ENCODE measurements at regions not wholly inside any gene's neighbourhood (a gene's known extent, or its start where the extent isn't known, plus 50 kb on each side); places are given as distances from the start of the nearest gene placed in this dataset.
"Not testable (repeated sequence)": the region's sequence is repeated elsewhere in the genome, so short reads cannot be mapped to it uniquely, and the experiment has no call there.

DNA sequence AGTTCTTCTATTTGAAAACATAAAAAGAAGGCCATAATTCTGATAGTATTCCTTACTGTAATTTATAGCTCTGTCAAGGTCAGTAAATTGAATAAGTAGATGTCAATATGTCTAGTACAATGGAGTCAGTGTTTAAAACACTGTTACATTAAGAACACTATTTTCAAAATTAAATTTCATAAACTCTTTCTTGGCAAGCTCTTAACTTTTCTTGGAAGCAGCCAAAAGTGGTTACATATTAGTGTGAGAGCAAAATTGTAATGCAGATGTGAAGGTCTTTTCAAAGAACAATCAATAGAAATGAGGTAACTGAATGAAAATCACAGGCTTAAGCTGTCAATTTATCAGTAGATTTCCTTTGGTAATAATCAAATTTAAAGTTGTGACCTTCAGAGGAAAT is 722.4 kb upstream of the NOVA1 start:
- TF ChIP-seq CTCF (IDR thresholded peaks at IDR 0.05; ENCODE audit: insufficient read depth, low read depth, low read length, missing control alignments) = no peak
- DNase-seq (ENCODE audit: low read depth) = no peak
- no peak overlapping the region for H3K4me3 ChIP-seq (ENCODE audit: low read length)

DNA sequence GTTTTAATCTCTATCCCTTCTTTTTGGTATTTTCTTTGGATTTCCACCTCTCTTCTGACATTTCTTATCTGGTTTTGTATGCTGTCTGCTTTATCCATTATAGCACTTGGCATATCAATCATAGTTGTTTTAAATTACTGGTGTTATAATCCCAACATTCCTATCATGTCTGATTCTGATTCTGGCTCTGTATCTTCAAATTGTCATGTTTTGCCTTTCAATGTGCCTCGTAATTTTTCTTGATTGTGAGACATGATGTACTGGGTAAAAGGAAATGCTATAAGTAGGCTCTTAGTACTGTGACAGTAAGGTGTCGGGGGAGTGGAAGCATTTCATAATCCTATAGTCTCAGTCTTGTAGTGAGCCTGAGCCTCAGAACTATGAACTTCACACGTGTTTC is 729.3 kb upstream of the NOVA1 start:
- TF ChIP-seq CTCF (IDR thresholded peaks at IDR 0.05; ENCODE audit: insufficient read depth, low read depth, low read length, missing control alignments) = no peak
- H3K4me3 ChIP-seq (ENCODE audit: low read length) = no peak overlapping the region
- DNase-seq (ENCODE audit: low read depth) = no peak

DNA sequence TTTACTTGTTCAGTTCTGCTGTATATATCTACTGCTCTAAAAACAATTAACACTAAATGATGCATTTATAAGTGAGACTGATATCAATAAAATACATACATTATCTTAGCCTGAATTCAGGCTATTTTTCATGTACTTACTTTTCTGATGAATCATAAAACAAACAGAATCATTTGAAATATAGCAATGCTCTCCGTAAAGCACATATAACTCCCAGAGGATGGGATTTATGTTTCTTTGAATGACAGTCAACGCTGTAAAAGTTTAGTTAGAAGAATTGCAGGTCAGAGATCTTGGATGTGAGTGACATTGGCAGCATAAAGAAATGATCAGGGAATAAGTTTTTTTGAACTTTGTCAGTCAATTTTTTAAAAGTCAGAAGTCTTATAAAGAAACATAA is 740.2 kb upstream of the NOVA1 start:
- TF ChIP-seq CTCF (IDR thresholded peaks at IDR 0.05; ENCODE audit: insufficient read depth, low read depth, low read length, missing control alignments) = no peak
- no peak overlapping the region for H3K4me3 ChIP-seq (ENCODE audit: low read length)
- DNase-seq (ENCODE audit: low read depth) = no peak

DNA sequence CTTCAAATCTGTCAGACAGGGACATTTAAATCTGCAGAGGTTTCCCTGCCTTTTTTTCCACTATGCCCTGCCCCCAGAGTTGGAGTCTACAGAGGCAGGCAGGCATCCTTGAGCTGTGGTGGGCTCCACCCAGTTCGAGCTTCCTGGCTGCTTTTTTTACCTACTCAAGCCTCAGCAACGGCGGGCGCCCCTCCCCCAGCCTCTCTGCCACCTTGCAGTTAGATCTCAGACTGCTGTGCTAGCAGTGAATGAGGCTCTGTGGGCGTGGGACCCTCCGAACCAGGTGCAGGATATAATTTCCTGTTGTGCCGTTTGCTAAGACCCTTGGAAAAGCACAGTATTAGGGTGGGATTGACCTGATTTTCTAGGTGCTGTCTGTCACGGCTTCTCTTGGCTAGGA is 765.2 kb upstream of the NOVA1 start:
- not testable (repeated sequence) for DNase-seq (ENCODE audit: low read depth); H3K4me3 ChIP-seq (ENCODE audit: low read length)

DNA sequence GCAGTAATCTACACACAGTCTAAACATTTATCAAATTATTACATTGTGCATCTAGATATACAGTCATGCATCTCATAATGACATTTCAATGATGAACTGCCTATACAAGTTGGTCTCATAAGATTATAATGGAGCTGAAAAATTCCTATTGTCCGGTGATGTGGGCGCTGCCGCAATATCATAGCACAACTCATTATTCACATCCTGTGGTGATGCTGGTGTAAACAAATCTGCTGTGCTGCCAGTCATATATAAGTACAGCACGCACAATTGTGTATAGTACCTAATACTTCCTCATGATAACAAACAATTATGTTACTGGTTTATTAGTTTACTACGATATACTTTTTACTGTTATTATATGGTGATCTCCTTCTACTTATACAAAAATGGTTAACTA is 768.8 kb upstream of the NOVA1 start:
- no peak for TF ChIP-seq CTCF (IDR thresholded peaks at IDR 0.05; ENCODE audit: insufficient read depth, low read depth, low read length, missing control alignments)

GRCh38 chr14:27367345-27367744 is 769.5 kb upstream of the NOVA1 start:
- H3K4me3 ChIP-seq (ENCODE audit: low read length) = no peak overlapping the region
- no peak for TF ChIP-seq CTCF (IDR thresholded peaks at IDR 0.05; ENCODE audit: insufficient read depth, low read depth, low read length, missing control alignments)
- DNase-seq (ENCODE audit: low read depth) = peak; percentile 30

More for the DNA sequence above, 768.8 kb upstream of the NOVA1 start:
- DNase-seq (ENCODE audit: low read depth) = peak; percentile 48
- H3K4me3 ChIP-seq (ENCODE audit: low read length) = no peak overlapping the region

DNA sequence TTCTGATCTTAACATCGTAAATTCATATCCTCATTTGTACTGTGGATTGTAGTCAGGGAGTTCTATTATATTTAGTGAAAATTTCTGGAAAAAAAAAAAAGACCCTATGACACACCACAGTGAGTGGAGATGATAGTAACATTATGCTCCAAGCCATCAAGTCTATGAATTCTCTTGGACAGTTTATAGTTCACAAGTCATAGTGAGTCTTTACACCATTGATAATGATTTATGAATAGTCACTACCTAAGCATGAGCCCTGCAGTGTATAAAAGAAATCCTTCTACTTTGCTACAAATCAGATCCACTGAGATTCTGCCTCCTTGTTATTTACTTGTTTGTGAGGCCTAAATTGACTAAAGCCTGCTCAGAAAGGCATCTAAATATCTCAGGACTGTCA is 772.2 kb upstream of the NOVA1 start:
- DNase-seq (ENCODE audit: low read depth) = no peak
- TF ChIP-seq CTCF (IDR thresholded peaks at IDR 0.05; ENCODE audit: insufficient read depth, low read depth, low read length, missing control alignments) = no peak
- no peak overlapping the region for H3K4me3 ChIP-seq (ENCODE audit: low read length)

DNA sequence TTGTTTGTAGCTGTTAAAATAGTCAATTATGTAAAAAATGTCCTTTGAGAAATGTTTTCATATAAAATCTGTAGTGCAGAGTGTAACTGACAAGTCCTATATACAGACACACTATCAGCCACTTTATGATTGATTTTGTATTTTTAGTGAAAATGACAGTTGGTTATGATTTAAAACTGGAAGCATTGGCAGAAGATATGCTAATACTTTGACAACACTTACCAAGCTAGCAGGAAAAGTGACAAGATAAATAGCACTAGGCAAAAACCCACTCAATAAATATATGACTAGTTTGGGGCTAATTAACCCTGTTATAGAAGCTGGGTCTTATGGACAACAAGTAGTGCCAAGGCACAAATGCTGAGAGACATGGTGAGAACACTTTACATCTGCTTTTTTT is 772.9 kb upstream of the NOVA1 start:
- H3K4me3 ChIP-seq (ENCODE audit: low read length) = no peak overlapping the region
- no peak for TF ChIP-seq CTCF (IDR thresholded peaks at IDR 0.05; ENCODE audit: insufficient read depth, low read depth, low read length, missing control alignments)
- no peak for DNase-seq (ENCODE audit: low read depth)

All from epithelial cell of esophagus (primary cell).